GM10266 (cell line): ENCODE measurements at regions not wholly inside any gene's neighbourhood (a gene's known extent, or its start where the extent isn't known, plus 50 kb on each side); places are given as distances from the start of the nearest gene placed in this dataset.

ENCODE experiments used
- DNase-seq: peaks from one replicate; pipeline ENCODE4 v3.0.0; 2012; ENCODE audit errors: extremely low spot score
- CTCF ChIP-seq: IDR thresholded peaks from 2 replicates; pipeline ENCODE4 v1.5.1; 2012; ENCODE audit warnings: mild to moderate bottlenecking, low read depth; ENCODE audit not compliant: control insufficient read depth, insufficient read depth; ENCODE audit errors: missing control alignments

GRCh38 chr18:43650426-43650825 lies 373.1 kb upstream of the SYT4 start:
- no peak for TF ChIP-seq CTCF
- no peak for DNase-seq

- no peak for DNase-seq
- TF ChIP-seq CTCF = no peak
Observed at GRCh38 chr18:43651057-43651456, 373.8 kb upstream of the SYT4 start.

GRCh38 chr18:43656547-43656946 lies 379.3 kb upstream of the SYT4 start:
- no peak for TF ChIP-seq CTCF

GRCh38 chr18:43661570-43661969 lies 384.3 kb upstream of the SYT4 start:
- TF ChIP-seq CTCF = peak; percentile 33
- DNase-seq = peak; percentile 4

More at GRCh38 chr18:43656547-43656946, 379.3 kb upstream of the SYT4 start:
- no peak for DNase-seq

- no peak for TF ChIP-seq CTCF
- no peak for DNase-seq
Observed at GRCh38 chr18:43662657-43663056, 385.4 kb upstream of the SYT4 start.

- DNase-seq = no peak
- no peak for TF ChIP-seq CTCF
Observed at GRCh38 chr18:43663159-43663558, 385.9 kb upstream of the SYT4 start.

- DNase-seq = no peak
- TF ChIP-seq CTCF = no peak
Observed at GRCh38 chr18:43664487-43665008, 387.3 kb upstream of the SYT4 start.
